K562 (cell line): ENCODE measurements at regions not wholly inside any gene's neighbourhood (a gene's known extent, or its start where the extent isn't known, plus 50 kb on each side); places are given as distances from the start of the nearest gene placed in this dataset.

Source experiments
- ATAC-seq: fragments of 200-7000 bp; cut with Tn5 transposase; 3 replicates; pipeline ENCODE4 v1.9.1; 2020; ENCODE audit warnings: moderate library complexity
- BruUV-seq: library from RNA; stranded (reverse); fragments of 400-500 nt; replicated peaks from 2 replicates; lab custom pipeline; 2021; lab: Mats Ljungman, UMichigan
- CTCF ChIA-PET: fragments of 300-600 bp; formaldehyde crosslinking; extraction: SDS; loops from one replicate; lab custom pipeline; 2021; ENCODE audit warnings: low intra/inter-chr PET ratio; lab: Yijun Ruan, JAX
- POLR2A ChIA-PET: fragments of 300-600, 350-650 bp; sonication (Branson Sonifier 250); formaldehyde crosslinking; extraction: SDS; loops from one replicate; lab custom pipeline; 2021; ENCODE audit warnings: antibody characterized with exemption, inconsistent platforms; lab: Yijun Ruan, JAX
- DNase-seq, 4 experiments: peaks; one replicate each; pipeline versions ENCODE4 v3.0.0 to v3.0.0-alpha.2; 2011 to 2018; ENCODE audit warnings: low spot score in 3 of 4, mixed read lengths in 3 of 4; ENCODE audit errors: extremely low read depth in 1 of 4
- FAIRE-seq: peaks from 2 replicates; lab custom pipeline; 2011; peaks lifted over from hg19 to GRCh38; lab: Jason Lieb, UNC
- H2AFZ ChIP-seq: 2 replicates; pipeline ENCODE4 v1.6.0; 2011; ENCODE audit warnings: low read depth, low read length, control low read depth, inconsistent platforms
- H3K27ac ChIP-seq: fragments of 200-600 bp; 3 replicates; pipeline ENCODE4 v1.8.0; 2011; ENCODE audit warnings: low read depth, mild to moderate bottlenecking, control low read depth, inconsistent platforms, low read length, moderate library complexity, mixed read lengths; ENCODE audit errors: extremely low read depth
- H3K27me3 ChIP-seq, 2 experiments: fragments of 300-600 bp in 1 of 2; 2 replicates in 1 of 2; 3 replicates in 1 of 2; pipeline versions ENCODE4 v1.6.0 to v1.8.0; 2011; ENCODE audit warnings: inconsistent platforms in 2 of 2, low read length in 2 of 2, mild to moderate bottlenecking in 1 of 2, mixed read lengths in 1 of 2, moderate library complexity in 1 of 2; ENCODE audit not compliant: control insufficient read depth in 2 of 2, insufficient read depth in 2 of 2
- H3K36me3 ChIP-seq: fragments of 300-600 bp; 3 replicates; pipeline ENCODE4 v1.8.0; 2011; ENCODE audit warnings: mild to moderate bottlenecking, low read length, inconsistent platforms; ENCODE audit not compliant: control insufficient read depth, insufficient read depth
- H3K4me1 ChIP-seq, 2 experiments: fragments of 200-600 bp in 1 of 2; replicated peaks in 1 of 2; 2 replicates in 1 of 2; 3 replicates in 1 of 2; pipeline versions ENCODE4 v1.5.1 to v1.8.0; 2011; ENCODE audit warnings: inconsistent platforms in 2 of 2, low read length in 2 of 2, mild to moderate bottlenecking in 1 of 2, mixed read lengths in 1 of 2, moderate library complexity in 1 of 2; ENCODE audit not compliant: control insufficient read depth in 2 of 2, insufficient read depth in 2 of 2
- H3K4me2 ChIP-seq: 2 replicates; pipeline ENCODE4 v1.6.1; 2011; ENCODE audit warnings: low read length, control low read depth, inconsistent platforms, mixed read lengths; ENCODE audit not compliant: insufficient read depth
- H3K4me3 ChIP-seq: fragments of 200-600 bp; sonication (generic), shearing (Covaris generic); 2 replicates; pipeline ENCODE4 v1.5.1; 2016; ENCODE audit warnings: control low read depth, inconsistent platforms
- H3K79me2 ChIP-seq: fragments of 200-600 bp; 3 replicates; pipeline ENCODE4 v1.8.0; 2011; ENCODE audit warnings: low read length, inconsistent platforms; ENCODE audit not compliant: control insufficient read depth, insufficient read depth
- H3K9ac ChIP-seq, 2 experiments: 2 replicates each; pipeline versions ENCODE4 v1.6.0 to v1.6.1; 2011; ENCODE audit warnings: low read depth in 2 of 2, low read length in 2 of 2, control low read depth in 1 of 2, inconsistent platforms in 1 of 2, mild to moderate bottlenecking in 1 of 2, mixed read lengths in 1 of 2; ENCODE audit not compliant: insufficient read depth in 1 of 2
- H3K9me1 ChIP-seq: one replicate; pipeline ENCODE4 v1.6.0; 2011; ENCODE audit warnings: inconsistent platforms, mild to moderate bottlenecking, low read length, moderate library complexity; ENCODE audit not compliant: control insufficient read depth, insufficient read depth
- H3K9me3 ChIP-seq: replicated peaks from 2 replicates; pipeline ENCODE4 v1.5.1; 2011; ENCODE audit warnings: low read depth, low read length, inconsistent platforms; ENCODE audit not compliant: control insufficient read depth, insufficient read depth
- H4K20me1 ChIP-seq: replicated peaks from 2 replicates; pipeline ENCODE4 v1.6.1; 2011; ENCODE audit warnings: low read length, inconsistent platforms, mixed read lengths; ENCODE audit not compliant: control insufficient read depth, insufficient read depth
- SNRNP70 ChIP-seq: fragments of 200-400 bp; formaldehyde crosslinking; optimal IDR thresholded peaks from 2 replicates; pipeline ENCODE3; 2017; ENCODE audit warnings: low read depth, low read length
- WGBS: fragments of 100-300 bp; shearing (Covaris generic); methylation state at CpG from one replicate; pipeline ENCODE4 v1.1.6; 2016; ENCODE audit warnings: low coverage, mixed read lengths; ENCODE audit not compliant: insufficient coverage; ENCODE audit errors: missing lambda C conversion rate; 5-methylcytosine and 5-hydroxymethylcytosine counted together
- in situ Hi-C: fragments of 300-500 bp; cut with MboI; formaldehyde crosslinking; loops from 4 replicates; pipeline ENCODE4 v1.15.0; 2018; ENCODE audit warnings: inconsistent platforms, mixed read lengths
- intact Hi-C: fragments of 100-400 bp; cut with micrococcal nuclease; formaldehyde crosslinking; loops from 2 replicates; pipeline ENCODE4 v1.14.2; 2022
- TF ChIP-seq, protein P1 (sequence below): IDR thresholded peaks from 2 replicates; pipeline ENCODE4 v1.6.1; 2014; ENCODE audit warnings: antibody characterized with exemption
- TF ChIP-seq, protein P2 (sequence below), 2 experiments: fragments of 450-650 bp in 1 of 2; sonication (generic) in 1 of 2; formaldehyde crosslinking in 1 of 2; IDR thresholded peaks; 2 replicates each; pipeline versions ENCODE4 v1.7.1 to v1.9.0; 2016 to 2022; ENCODE audit warnings: inconsistent platforms in 1 of 2, mild to moderate bottlenecking in 1 of 2, missing genetic modification reagents in 1 of 2
- TF ChIP-seq, protein P3 (sequence below): sonication (generic); formaldehyde crosslinking; IDR thresholded peaks from 2 replicates; pipeline ENCODE4 v1.8.0; 2023; ENCODE audit warnings: mild to moderate bottlenecking, missing genetic modification reagents

DNA sequence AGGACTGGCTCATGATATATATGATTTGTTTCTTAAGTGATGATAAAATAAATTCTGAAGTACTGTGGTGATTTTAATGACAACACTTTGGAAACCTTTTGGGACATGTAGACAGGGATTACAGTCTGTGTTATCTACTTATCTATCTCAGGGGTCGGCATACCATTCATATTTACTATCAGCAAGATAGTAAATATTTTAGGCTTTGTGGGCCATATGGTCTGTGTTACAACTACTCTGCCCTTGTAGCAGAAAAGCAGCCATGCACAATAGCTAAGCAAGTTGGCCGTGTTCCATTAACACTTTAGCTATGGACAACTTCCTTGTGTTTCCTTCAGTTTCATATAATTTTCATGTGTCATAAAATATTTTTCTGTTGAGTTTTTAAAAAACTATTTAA, 97.8 kb upstream of the PRPS1L1 start:
- FAIRE-seq (no peak), DNase-seq (no peak), ATAC-seq (no peak)
- POLR2A ChIA-PET: interaction anchor here (1.0 kb wide), 1 partner anchor 9 kb away, joined by 3 read pairs; no protein-coding TSS in a partner anchor
- no peak overlapping the region for H3K9ac ChIP-seq
- no peak overlapping the region for H3K27ac ChIP-seq
- TF ChIP-seq, protein P1, sequence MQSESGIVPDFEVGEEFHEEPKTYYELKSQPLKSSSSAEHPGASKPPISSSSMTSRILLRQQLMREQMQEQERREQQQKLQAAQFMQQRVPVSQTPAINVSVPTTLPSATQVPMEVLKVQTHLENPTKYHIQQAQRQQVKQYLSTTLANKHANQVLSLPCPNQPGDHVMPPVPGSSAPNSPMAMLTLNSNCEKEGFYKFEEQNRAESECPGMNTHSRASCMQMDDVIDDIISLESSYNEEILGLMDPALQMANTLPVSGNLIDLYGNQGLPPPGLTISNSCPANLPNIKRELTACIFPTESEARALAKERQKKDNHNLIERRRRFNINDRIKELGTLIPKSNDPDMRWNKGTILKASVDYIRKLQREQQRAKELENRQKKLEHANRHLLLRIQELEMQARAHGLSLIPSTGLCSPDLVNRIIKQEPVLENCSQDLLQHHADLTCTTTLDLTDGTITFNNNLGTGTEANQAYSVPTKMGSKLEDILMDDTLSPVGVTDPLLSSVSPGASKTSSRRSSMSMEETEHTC: no peak
- TF ChIP-seq, protein P2, sequence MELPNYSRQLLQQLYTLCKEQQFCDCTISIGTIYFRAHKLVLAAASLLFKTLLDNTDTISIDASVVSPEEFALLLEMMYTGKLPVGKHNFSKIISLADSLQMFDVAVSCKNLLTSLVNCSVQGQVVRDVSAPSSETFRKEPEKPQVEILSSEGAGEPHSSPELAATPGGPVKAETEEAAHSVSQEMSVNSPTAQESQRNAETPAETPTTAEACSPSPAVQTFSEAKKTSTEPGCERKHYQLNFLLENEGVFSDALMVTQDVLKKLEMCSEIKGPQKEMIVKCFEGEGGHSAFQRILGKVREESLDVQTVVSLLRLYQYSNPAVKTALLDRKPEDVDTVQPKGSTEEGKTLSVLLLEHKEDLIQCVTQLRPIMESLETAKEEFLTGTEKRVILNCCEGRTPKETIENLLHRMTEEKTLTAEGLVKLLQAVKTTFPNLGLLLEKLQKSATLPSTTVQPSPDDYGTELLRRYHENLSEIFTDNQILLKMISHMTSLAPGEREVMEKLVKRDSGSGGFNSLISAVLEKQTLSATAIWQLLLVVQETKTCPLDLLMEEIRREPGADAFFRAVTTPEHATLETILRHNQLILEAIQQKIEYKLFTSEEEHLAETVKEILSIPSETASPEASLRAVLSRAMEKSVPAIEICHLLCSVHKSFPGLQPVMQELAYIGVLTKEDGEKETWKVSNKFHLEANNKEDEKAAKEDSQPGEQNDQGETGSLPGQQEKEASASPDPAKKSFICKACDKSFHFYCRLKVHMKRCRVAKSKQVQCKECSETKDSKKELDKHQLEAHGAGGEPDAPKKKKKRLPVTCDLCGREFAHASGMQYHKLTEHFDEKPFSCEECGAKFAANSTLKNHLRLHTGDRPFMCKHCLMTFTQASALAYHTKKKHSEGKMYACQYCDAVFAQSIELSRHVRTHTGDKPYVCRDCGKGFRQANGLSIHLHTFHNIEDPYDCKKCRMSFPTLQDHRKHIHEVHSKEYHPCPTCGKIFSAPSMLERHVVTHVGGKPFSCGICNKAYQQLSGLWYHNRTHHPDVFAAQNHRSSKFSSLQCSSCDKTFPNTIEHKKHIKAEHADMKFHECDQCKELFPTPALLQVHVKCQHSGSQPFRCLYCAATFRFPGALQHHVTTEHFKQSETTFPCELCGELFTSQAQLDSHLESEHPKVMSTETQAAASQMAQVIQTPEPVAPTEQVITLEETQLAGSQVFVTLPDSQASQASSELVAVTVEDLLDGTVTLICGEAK (IDR thresholded peaks at IDR 0.05): no peak
- TF ChIP-seq, protein P2 (CRISPR knock-in tag; IDR thresholded peaks at IDR 0.05): no peak
- no peak for TF ChIP-seq SNRNP70
- TF ChIP-seq, protein P3, sequence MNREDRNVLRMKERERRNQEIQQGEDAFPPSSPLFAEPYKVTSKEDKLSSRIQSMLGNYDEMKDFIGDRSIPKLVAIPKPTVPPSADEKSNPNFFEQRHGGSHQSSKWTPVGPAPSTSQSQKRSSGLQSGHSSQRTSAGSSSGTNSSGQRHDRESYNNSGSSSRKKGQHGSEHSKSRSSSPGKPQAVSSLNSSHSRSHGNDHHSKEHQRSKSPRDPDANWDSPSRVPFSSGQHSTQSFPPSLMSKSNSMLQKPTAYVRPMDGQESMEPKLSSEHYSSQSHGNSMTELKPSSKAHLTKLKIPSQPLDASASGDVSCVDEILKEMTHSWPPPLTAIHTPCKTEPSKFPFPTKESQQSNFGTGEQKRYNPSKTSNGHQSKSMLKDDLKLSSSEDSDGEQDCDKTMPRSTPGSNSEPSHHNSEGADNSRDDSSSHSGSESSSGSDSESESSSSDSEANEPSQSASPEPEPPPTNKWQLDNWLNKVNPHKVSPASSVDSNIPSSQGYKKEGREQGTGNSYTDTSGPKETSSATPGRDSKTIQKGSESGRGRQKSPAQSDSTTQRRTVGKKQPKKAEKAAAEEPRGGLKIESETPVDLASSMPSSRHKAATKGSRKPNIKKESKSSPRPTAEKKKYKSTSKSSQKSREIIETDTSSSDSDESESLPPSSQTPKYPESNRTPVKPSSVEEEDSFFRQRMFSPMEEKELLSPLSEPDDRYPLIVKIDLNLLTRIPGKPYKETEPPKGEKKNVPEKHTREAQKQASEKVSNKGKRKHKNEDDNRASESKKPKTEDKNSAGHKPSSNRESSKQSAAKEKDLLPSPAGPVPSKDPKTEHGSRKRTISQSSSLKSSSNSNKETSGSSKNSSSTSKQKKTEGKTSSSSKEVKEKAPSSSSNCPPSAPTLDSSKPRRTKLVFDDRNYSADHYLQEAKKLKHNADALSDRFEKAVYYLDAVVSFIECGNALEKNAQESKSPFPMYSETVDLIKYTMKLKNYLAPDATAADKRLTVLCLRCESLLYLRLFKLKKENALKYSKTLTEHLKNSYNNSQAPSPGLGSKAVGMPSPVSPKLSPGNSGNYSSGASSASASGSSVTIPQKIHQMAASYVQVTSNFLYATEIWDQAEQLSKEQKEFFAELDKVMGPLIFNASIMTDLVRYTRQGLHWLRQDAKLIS (CRISPR knock-in tag): no peak
- no peaks in the 10 kb centered on the region for H4K20me1 ChIP-seq
- no peaks in the 10 kb centered on the region for H3K9me3 ChIP-seq
- H3K4me1 ChIP-seq: no peaks in the 10 kb centered on the region; a peak in 1 of 5 replicates
- in situ Hi-C loops (no loop called here), intact Hi-C loops (loop anchor here (5.0 to 10.0 kb wide), 2 partner anchors 52 to 219 kb away; no protein-coding TSS in a partner anchor)
- WGBS: 29% methylated on average over 2 of the region's 2 CpGs
- H3K9me1 ChIP-seq: no peaks in the 10 kb centered on the region
- no peaks in the 10 kb centered on the region for H3K36me3 ChIP-seq
- H3K27me3 ChIP-seq: no peaks in the 10 kb centered on the region
- CTCF ChIA-PET: no interaction called here
- no peak overlapping the region for H2AFZ ChIP-seq
- H3K4me3 ChIP-seq: no peak overlapping the region
- H3K4me2 ChIP-seq: no peak overlapping the region
- no TSS peak for BruUV-seq
- no peaks in the 10 kb centered on the region for H3K79me2 ChIP-seq
